GM12872 (cell line): ENCODE measurements at regions not wholly inside any gene's neighbourhood (a gene's known extent, or its start where the extent isn't known, plus 50 kb on each side); places are given as distances from the start of the nearest gene placed in this dataset.

Experiments
- TF ChIP-seq, protein P1 (sequence below): IDR thresholded peaks from 3 replicates; pipeline ENCODE4 v1.5.1; 2011; ENCODE audit warnings: low read depth, mild to moderate bottlenecking, low read length, moderate library complexity; ENCODE audit not compliant: insufficient read depth

DNA sequence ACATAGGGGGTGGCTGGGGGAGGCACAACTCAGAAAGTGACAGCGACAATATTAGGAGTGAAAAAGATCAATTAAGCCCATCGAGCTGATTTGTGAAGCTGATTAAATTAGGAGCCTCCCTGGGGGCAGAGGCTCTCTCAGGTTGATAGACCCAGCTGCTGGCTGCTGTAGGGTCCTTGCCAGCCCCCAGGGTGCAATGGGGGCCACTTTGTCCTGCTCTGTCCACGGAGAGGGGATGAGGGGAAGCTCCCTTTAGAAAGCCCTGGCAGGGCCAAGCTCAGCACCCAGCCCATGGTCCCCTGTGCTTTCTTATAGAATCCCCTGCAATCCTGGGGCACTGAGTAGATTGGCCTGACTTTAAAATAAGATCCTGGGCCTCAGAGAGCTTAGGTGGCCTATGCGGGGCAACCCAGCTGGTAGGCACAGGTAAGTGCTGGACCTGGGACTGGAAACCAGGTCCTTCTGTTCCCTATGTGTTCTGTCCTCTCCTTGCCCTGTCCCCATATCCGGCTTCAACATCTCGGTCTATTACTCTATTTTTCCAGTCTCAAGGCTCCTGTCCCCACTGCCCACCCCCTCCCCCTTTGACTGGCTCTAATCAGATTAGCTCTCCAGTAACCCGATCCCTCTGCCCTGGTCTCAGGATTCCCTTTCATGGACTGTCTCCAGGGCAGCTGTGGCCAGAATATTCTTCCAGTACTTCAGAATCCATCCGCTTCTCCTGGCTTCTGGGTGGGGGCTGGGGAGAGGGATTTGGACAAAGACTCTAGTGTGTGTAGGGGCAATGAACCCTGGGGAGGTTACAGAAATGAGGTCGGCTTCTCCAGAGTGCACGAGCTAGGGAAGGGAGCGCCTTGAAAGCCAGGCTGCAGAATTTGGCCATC is 259.6 kb downstream of the RPS24 start:
- TF ChIP-seq, protein P1, sequence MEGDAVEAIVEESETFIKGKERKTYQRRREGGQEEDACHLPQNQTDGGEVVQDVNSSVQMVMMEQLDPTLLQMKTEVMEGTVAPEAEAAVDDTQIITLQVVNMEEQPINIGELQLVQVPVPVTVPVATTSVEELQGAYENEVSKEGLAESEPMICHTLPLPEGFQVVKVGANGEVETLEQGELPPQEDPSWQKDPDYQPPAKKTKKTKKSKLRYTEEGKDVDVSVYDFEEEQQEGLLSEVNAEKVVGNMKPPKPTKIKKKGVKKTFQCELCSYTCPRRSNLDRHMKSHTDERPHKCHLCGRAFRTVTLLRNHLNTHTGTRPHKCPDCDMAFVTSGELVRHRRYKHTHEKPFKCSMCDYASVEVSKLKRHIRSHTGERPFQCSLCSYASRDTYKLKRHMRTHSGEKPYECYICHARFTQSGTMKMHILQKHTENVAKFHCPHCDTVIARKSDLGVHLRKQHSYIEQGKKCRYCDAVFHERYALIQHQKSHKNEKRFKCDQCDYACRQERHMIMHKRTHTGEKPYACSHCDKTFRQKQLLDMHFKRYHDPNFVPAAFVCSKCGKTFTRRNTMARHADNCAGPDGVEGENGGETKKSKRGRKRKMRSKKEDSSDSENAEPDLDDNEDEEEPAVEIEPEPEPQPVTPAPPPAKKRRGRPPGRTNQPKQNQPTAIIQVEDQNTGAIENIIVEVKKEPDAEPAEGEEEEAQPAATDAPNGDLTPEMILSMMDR, result no peak

DNA sequence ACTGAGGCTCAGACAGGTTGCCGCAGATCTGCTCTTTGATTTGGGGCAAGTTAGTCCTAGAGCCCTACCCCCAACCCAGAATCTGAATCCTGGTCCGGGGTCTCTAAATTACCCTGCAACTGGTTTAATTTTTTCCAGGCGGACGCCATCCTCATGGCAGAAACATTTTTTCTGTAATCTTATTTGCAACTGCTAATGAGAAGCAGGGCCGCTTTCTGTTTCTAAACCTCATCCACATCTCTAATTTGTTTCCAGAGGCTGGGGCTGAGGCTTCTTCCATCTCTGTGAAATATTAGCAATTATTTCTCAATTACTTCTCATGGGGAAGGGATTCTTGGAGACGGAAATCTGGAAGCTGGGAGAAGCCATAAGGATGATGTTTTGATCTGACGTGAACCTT is 261.6 kb downstream of the RPS24 start:
- TF ChIP-seq, protein P1, result no peak

DNA sequence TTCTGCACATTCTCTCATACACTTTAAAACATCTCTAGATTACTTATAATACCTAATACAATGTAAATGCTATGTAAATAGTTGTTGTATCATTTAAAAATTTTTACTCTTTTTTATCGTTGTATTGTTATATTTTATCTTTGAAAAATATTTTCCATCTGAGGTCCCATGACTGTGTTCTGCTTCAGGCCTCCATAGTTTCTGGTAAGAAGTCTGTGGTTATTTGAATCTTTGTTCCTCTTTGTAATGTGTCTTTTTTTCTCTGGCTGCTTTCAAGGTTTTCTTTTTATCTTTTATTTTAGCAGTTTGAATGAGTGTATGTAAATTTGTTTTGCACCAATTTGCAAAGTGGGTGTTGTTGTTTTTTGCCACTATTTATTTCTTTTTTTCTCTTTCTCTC is 263.1 kb downstream of the RPS24 start:
- TF ChIP-seq, protein P1, result no peak

DNA sequence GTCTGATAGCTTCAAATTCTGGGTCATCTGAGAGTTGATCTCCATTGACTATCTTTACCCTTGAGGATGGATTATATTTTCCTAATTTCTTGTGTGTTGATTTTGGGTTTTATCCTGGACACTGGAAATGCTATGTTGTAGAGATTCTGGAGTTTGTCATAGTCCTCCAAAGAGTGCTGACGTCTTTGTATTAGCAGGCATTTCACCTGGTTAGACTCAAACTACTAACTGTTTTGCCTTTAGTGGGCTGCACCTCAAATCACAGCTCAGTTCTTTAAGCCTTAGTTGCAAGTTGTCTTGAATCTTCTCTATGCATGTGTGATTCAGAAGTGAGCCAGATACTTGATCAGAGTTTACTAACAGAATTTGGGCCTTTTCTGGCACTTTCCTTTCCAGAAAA is 264.3 kb downstream of the RPS24 start:
- TF ChIP-seq, protein P1, result no peak

DNA sequence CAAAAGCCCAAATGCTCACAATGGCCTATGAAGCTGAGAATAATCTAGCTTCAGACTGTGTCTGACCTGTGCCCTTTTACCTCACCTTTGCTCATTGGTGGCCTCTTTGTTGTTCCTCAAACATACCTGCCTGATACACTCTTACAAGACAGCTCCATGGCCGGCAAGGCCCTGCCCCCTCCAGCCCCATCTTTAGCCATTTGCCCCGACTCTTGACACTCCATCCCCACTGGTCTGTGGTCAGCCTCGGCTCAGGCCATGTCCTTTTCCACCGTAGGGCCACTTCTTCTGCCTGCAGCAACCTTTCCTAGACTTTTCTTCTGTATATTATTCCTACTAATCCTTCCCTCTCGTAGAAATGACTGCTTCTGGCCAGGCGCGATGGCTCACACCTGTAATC is 265.2 kb downstream of the RPS24 start:
- TF ChIP-seq, protein P1, result no peak

DNA sequence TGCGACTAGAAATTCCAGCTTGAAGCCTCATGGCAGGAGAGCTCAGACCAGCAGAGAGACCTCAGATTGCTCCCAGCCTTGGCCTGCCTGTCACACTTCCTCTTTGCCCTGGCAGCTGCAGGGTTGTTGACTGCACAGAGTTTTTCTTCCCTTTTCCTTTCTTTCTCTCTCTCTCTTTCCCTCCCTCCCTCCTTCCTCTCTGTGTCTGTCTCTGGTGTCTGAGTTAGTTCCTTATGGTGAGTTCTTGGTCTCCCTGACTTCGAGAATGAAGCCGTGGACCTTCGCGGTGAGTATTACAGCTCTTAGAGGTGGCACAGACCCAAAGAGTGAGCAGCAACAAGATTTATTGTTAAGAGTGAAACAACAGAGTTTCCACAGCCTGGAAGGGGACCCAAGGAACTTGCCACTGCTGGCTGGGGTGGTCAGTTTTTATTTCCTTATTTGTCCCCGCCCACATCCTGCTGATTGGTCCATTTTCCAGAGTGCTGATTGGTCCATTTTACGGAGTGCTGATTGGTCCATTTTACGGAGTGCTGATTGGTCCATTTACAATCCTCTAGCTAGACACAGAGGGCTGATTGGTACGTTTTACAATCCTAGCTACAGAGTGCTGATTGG is 266.3 kb downstream of the RPS24 start:
- TF ChIP-seq, protein P1, result no peak

DNA sequence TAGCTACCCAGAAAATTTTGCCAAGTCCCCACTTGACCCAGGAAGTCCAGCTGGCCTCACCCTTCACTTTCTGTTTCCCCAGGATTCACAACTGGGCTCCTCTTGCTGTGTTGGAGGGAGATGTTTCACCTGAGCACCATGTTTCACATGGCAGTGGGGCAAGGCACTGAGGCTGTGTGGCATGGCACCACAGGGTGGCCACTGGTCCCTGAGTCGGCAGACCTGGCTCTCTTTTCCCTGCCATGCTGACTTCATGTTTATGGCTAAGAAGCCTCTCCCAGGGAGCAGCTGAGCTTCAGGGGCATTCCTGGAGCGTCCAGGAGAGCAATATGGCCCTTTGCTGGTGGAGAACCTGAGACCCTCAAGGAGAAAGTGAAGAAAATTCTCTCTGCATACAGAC is 266.9 kb downstream of the RPS24 start:
- TF ChIP-seq, protein P1, result no peak
